ENCODE measurements at regions not wholly inside any gene's neighbourhood (a gene's known extent, or its start where the extent isn't known, plus 50 kb on each side); places are given as distances from the start of the nearest gene placed in this dataset.

GRCh38 chr15:96390986-96391385 is 60.5 kb downstream of the NR2F2 start:
- H3K4me3 ChIP-seq (ENCODE audit: low read depth, low read length) = no peak overlapping the region
- no peak for TF ChIP-seq CTCF (IDR thresholded peaks at IDR 0.05; ENCODE audit: low read depth, low read length)

- H3K4me3 ChIP-seq (ENCODE audit: low read depth, low read length) = no peak overlapping the region
- TF ChIP-seq CTCF (IDR thresholded peaks at IDR 0.05; ENCODE audit: low read depth, low read length) = no peak
These were observed 62.1 kb downstream of the NR2F2 start for GRCh38 chr15:96392380-96393208.

- H3K4me3 ChIP-seq (ENCODE audit: low read depth, low read length) = no peak overlapping the region
- TF ChIP-seq CTCF (IDR thresholded peaks at IDR 0.05; ENCODE audit: low read depth, low read length) = no peak
These were observed 62.7 kb downstream of the NR2F2 start for GRCh38 chr15:96393209-96393513.

GRCh38 chr15:96395687-96396086 is 65.2 kb downstream of the NR2F2 start:
- no peak overlapping the region for H3K4me3 ChIP-seq (ENCODE audit: low read depth, low read length)
- TF ChIP-seq CTCF (IDR thresholded peaks at IDR 0.05; ENCODE audit: low read depth, low read length) = no peak

- H3K4me3 ChIP-seq (ENCODE audit: low read depth, low read length) = no peak overlapping the region
- no peak for TF ChIP-seq CTCF (IDR thresholded peaks at IDR 0.05; ENCODE audit: low read depth, low read length)
These were observed 68.3 kb downstream of the NR2F2 start for GRCh38 chr15:96398776-96399175.

- TF ChIP-seq CTCF (IDR thresholded peaks at IDR 0.05; ENCODE audit: low read depth, low read length) = no peak
- no peak overlapping the region for H3K4me3 ChIP-seq (ENCODE audit: low read depth, low read length)
These were observed 71.9 kb downstream of the NR2F2 start for GRCh38 chr15:96402403-96402802.

- no peak overlapping the region for H3K4me3 ChIP-seq (ENCODE audit: low read depth, low read length)
- no peak for TF ChIP-seq CTCF (IDR thresholded peaks at IDR 0.05; ENCODE audit: low read depth, low read length)
These were observed 72.6 kb downstream of the NR2F2 start for GRCh38 chr15:96403071-96403470.

All from WI38 (cell line).